Keratinocyte (primary cell): ENCODE measurements at regions not wholly inside any gene's neighbourhood (a gene's known extent, or its start where the extent isn't known, plus 50 kb on each side); places are given as distances from the start of the nearest gene placed in this dataset.

ENCODE experiments used
- DNase-seq: peaks from one replicate; pipeline ENCODE4 v3.0.0-alpha.2; 2011; ENCODE audit warnings: low read depth, missing footprints, low spot score
- FAIRE-seq: peaks from 2 replicates; lab custom pipeline; 2011; peaks lifted over from hg19 to GRCh38; lab: Jason Lieb, UNC
- H2AFZ ChIP-seq: 2 replicates; pipeline ENCODE4 v1.6.0; 2012; ENCODE audit warnings: low read length, control low read depth, inconsistent platforms; ENCODE audit not compliant: control insufficient read depth
- H3K27ac ChIP-seq: 2 replicates; pipeline ENCODE4 v1.5.1; 2011; ENCODE audit warnings: low read length; ENCODE audit not compliant: control insufficient read depth, insufficient read depth
- H3K27me3 ChIP-seq: 3 replicates; pipeline ENCODE4 v1.6.0; 2011; ENCODE audit warnings: low read length; ENCODE audit not compliant: control insufficient read depth, insufficient read depth; ENCODE audit errors: extremely low read depth
- H3K36me3 ChIP-seq, 2 experiments: 2 replicates in 1 of 2; 3 replicates in 1 of 2; pipeline ENCODE4 v1.5.1; 2011; ENCODE audit warnings: low read length in 2 of 2, mild to moderate bottlenecking in 1 of 2; ENCODE audit not compliant: control insufficient read depth in 2 of 2, insufficient read depth in 2 of 2; ENCODE audit errors: extremely low read depth in 1 of 2
- H3K4me1 ChIP-seq: 3 replicates; pipeline ENCODE4 v1.5.1; 2011; ENCODE audit warnings: low read length; ENCODE audit not compliant: control insufficient read depth, insufficient read depth; ENCODE audit errors: extremely low read depth
- H3K4me2 ChIP-seq: 3 replicates; pipeline ENCODE4 v1.6.0; 2011; ENCODE audit warnings: low read depth, low read length; ENCODE audit not compliant: control insufficient read depth, insufficient read depth; ENCODE audit errors: extremely low read depth
- H3K4me3 ChIP-seq, 3 experiments: fragments of 200-600 bp in 1 of 3; sonication (generic) in 1 of 3; 2 replicates in 2 of 3; 3 replicates in 1 of 3; pipeline ENCODE4 v1.5.1; 2011 to 2016; ENCODE audit warnings: low read length in 3 of 3, mild to moderate bottlenecking in 3 of 3, control low read depth in 2 of 3, inconsistent platforms in 1 of 3, low read depth in 1 of 3, mixed read lengths in 1 of 3, mixed run types in 1 of 3, moderate library complexity in 1 of 3; ENCODE audit not compliant: control insufficient read depth in 2 of 3, insufficient read depth in 2 of 3; ENCODE audit errors: extremely low read depth in 1 of 3
- H3K79me2 ChIP-seq: 2 replicates; pipeline ENCODE4 v1.6.0; 2012; ENCODE audit warnings: low read length; ENCODE audit not compliant: control insufficient read depth, insufficient read depth
- H3K9ac ChIP-seq: 3 replicates; pipeline ENCODE4 v1.6.0; 2011; ENCODE audit warnings: low read length; ENCODE audit not compliant: control insufficient read depth, insufficient read depth; ENCODE audit errors: extremely low read depth
- H3K9me1 ChIP-seq: 3 replicates; pipeline ENCODE4 v1.6.0; 2011; ENCODE audit warnings: low read length; ENCODE audit not compliant: control insufficient read depth, insufficient read depth; ENCODE audit errors: extremely low read depth
- H3K9me3 ChIP-seq: 2 replicates; pipeline ENCODE4 v1.5.1; 2012; ENCODE audit warnings: low read depth, low read length; ENCODE audit not compliant: control insufficient read depth
- H4K20me1 ChIP-seq: 3 replicates; pipeline ENCODE4 v1.6.0; 2011; ENCODE audit warnings: low read length; ENCODE audit not compliant: control insufficient read depth, insufficient read depth; ENCODE audit errors: extremely low read depth
- EZH2 ChIP-seq: IDR thresholded peaks from one replicate; pipeline ENCODE4 v1.6.1; 2012; ENCODE audit warnings: inconsistent platforms, mild to moderate bottlenecking, low read length, moderate library complexity
- dilution Hi-C: fragments of 300-500 bp; cut with MboI; formaldehyde crosslinking; loops from one replicate; pipeline ENCODE4 v1.7.0; 2020; ENCODE audit warnings: low sequenced_read_pairs; ENCODE audit not compliant: extremely low pct_ligation_motif_present
- TF ChIP-seq, protein P1 (sequence below), 3 experiments: IDR thresholded peaks in 1 of 3; conservative IDR thresholded peaks in 1 of 3; optimal IDR thresholded peaks in 1 of 3; 2 replicates in 2 of 3; 3 replicates in 1 of 3; pipeline versions ENCODE3 to v1.5.1; 2011; ENCODE audit warnings: low read length in 3 of 3, mild to moderate bottlenecking in 3 of 3, moderate library complexity in 2 of 3, control low read depth in 1 of 3, inconsistent platforms in 1 of 3; ENCODE audit not compliant: insufficient read depth in 2 of 3; ENCODE audit errors: extremely low read depth in 1 of 3

GRCh38 chr13:36567485-36567884 lies 106.3 kb upstream of the SERTM1 start:
- dilution Hi-C loops = no loop called here
- no peak overlapping the region for H3K27ac ChIP-seq
- no peaks in the 10 kb centered on the region for H3K9me3 ChIP-seq
- H3K9me1 ChIP-seq = no peaks in the 10 kb centered on the region
- TF ChIP-seq EZH2 = no peak
- TF ChIP-seq, protein P1, sequence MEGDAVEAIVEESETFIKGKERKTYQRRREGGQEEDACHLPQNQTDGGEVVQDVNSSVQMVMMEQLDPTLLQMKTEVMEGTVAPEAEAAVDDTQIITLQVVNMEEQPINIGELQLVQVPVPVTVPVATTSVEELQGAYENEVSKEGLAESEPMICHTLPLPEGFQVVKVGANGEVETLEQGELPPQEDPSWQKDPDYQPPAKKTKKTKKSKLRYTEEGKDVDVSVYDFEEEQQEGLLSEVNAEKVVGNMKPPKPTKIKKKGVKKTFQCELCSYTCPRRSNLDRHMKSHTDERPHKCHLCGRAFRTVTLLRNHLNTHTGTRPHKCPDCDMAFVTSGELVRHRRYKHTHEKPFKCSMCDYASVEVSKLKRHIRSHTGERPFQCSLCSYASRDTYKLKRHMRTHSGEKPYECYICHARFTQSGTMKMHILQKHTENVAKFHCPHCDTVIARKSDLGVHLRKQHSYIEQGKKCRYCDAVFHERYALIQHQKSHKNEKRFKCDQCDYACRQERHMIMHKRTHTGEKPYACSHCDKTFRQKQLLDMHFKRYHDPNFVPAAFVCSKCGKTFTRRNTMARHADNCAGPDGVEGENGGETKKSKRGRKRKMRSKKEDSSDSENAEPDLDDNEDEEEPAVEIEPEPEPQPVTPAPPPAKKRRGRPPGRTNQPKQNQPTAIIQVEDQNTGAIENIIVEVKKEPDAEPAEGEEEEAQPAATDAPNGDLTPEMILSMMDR (optimal IDR thresholded peaks at IDR 0.05 in 1 of 3, IDR thresholded peaks at IDR 0.05 in 1 of 3, conservative IDR thresholded peaks at IDR 0.05 in 1 of 3; ENCODE audit: extremely low read depth in 1 of 3, insufficient read depth in 2 of 3, low read length in 3 of 3) = no peak
- no peak overlapping the region for H2AFZ ChIP-seq
- no peaks in the 10 kb centered on the region for H3K79me2 ChIP-seq
- H4K20me1 ChIP-seq = no peaks in the 10 kb centered on the region
- H3K4me3 ChIP-seq = no peak overlapping the region
- no peak overlapping the region for H3K4me2 ChIP-seq
- FAIRE-seq (no peak), DNase-seq (no peak)
- no peaks in the 10 kb centered on the region for H3K4me1 ChIP-seq
- no peak overlapping the region for H3K9ac ChIP-seq
- no peaks in the 10 kb centered on the region for H3K27me3 ChIP-seq
- H3K36me3 ChIP-seq = no peaks in the 10 kb centered on the region

GRCh38 chr13:36570489-36570888 lies 103.3 kb upstream of the SERTM1 start:
- no peaks in the 10 kb centered on the region for H3K4me1 ChIP-seq
- no peak overlapping the region for H3K27ac ChIP-seq
- no peaks in the 10 kb centered on the region for H3K9me1 ChIP-seq
- H3K79me2 ChIP-seq = no peaks in the 10 kb centered on the region
- no peak overlapping the region for H3K9ac ChIP-seq
- no peak overlapping the region for H2AFZ ChIP-seq
- no peak for TF ChIP-seq EZH2
- TF ChIP-seq, protein P1 (optimal IDR thresholded peaks at IDR 0.05 in 1 of 3, IDR thresholded peaks at IDR 0.05 in 1 of 3, conservative IDR thresholded peaks at IDR 0.05 in 1 of 3; ENCODE audit: extremely low read depth in 1 of 3, insufficient read depth in 2 of 3, low read length in 3 of 3) = no peak
- H3K4me3 ChIP-seq = no peak overlapping the region
- dilution Hi-C loops = no loop called here
- H3K9me3 ChIP-seq = no peaks in the 10 kb centered on the region
- H3K36me3 ChIP-seq = no peaks in the 10 kb centered on the region
- H3K27me3 ChIP-seq = no peaks in the 10 kb centered on the region
- H3K4me2 ChIP-seq = no peak overlapping the region
- no peak for DNase-seq
- H4K20me1 ChIP-seq = no peaks in the 10 kb centered on the region
- FAIRE-seq = no peak
